ENCODE measurements at regions not wholly inside any gene's neighbourhood (a gene's known extent, or its start where the extent isn't known, plus 50 kb on each side); places are given as distances from the start of the nearest gene placed in this dataset.

- TF ChIP-seq BCL11A (tag by site-specific recombination; IDR thresholded peaks at IDR 0.05; ENCODE audit: low read depth) (no peak), MEIS1 (CRISPR knock-in tag; IDR thresholded peaks at IDR 0.05; ENCODE audit: borderline replicate concordance) (no peak), GLI4 (tag by site-specific recombination; IDR thresholded peaks at IDR 0.05) (no peak), REPIN1 (tag by site-specific recombination; IDR thresholded peaks at IDR 0.05; ENCODE audit: low read depth) (no peak), ZNF274 (IDR thresholded peaks at IDR 0.05; ENCODE audit: low read length) (no peak), ZNF274 (tag by site-specific recombination; IDR thresholded peaks at IDR 0.05; ENCODE audit: borderline replicate concordance) (no peak), ZNF391 (tag by site-specific recombination; IDR thresholded peaks at IDR 0.05; ENCODE audit: borderline replicate concordance, low read depth) (no peak), PRDM6 (tag by site-specific recombination; IDR thresholded peaks at IDR 0.05) (no peak), SALL2 (tag by site-specific recombination; IDR thresholded peaks at IDR 0.05; ENCODE audit: borderline replicate concordance) (no peak), ZNF280D (tag by site-specific recombination; IDR thresholded peaks at IDR 0.05) (no peak), ELK4 (IDR thresholded peaks at IDR 0.05; ENCODE audit: borderline replicate concordance, low read depth, low read length) (no peak), ZBTB21 (tag by site-specific recombination; IDR thresholded peaks at IDR 0.05) (no peak), ZNF791 (tag by site-specific recombination; IDR thresholded peaks at IDR 0.05) (no peak), FEZF1 (tag by site-specific recombination; IDR thresholded peaks at IDR 0.05) (no peak), ZNF558 (tag by site-specific recombination; IDR thresholded peaks at IDR 0.05) (no peak), ZNF747 (tag by site-specific recombination; IDR thresholded peaks at IDR 0.05) (no peak), EGR2 (tag by site-specific recombination; IDR thresholded peaks at IDR 0.05; ENCODE audit: low read depth) (no peak), ZNF701 (tag by site-specific recombination; IDR thresholded peaks at IDR 0.05) (no peak), ZNF530 (tag by site-specific recombination; IDR thresholded peaks at IDR 0.05; ENCODE audit: low read depth) (no peak)
- H3K27ac ChIP-seq (ENCODE audit: extremely low read depth, low read depth, low read length): no peak overlapping the region
- no peaks in the 10 kb centered on the region for H3K9me3 ChIP-seq (ENCODE audit: control insufficient read depth, insufficient read depth, low read depth, low read length)
- no peaks in the 10 kb centered on the region for H3K36me3 ChIP-seq (ENCODE audit: control insufficient read depth in 2 of 2, insufficient read depth in 1 of 2, low read length in 2 of 2)
- ChIA-PET CTCF (interaction anchor here (0.6 to 2.6 kb wide), 40 partner anchors 8 to 1442 kb away, joined by 3 to 20 read pairs (median 4); no protein-coding TSS in a partner anchor), POLR2A (no interaction called here)
- H3K4me3 ChIP-seq (ENCODE audit: low read depth, low read length): no peak overlapping the region
- no peaks in the 10 kb centered on the region for H3K4me1 ChIP-seq (ENCODE audit: control insufficient read depth, insufficient read depth, low read length)
Measured at GRCh38 chr2:198297350-198297749, 493.0 kb downstream of the PLCL1 start.

- Histone ChIP-seq H3K27ac (ENCODE audit: extremely low read depth, low read depth, low read length) (no peak overlapping the region), H3K9me3 (ENCODE audit: control insufficient read depth, insufficient read depth, low read depth, low read length) (no peaks in the 10 kb centered on the region), H3K4me3 (ENCODE audit: low read depth, low read length) (no peak overlapping the region), H3K4me1 (ENCODE audit: control insufficient read depth, insufficient read depth, low read length) (no peaks in the 10 kb centered on the region), H3K36me3 (ENCODE audit: control insufficient read depth in 2 of 2, insufficient read depth in 1 of 2, low read length in 2 of 2) (no peaks in the 10 kb centered on the region)
- ChIA-PET POLR2A (no interaction called here), CTCF (interaction anchor here (0.6 to 2.6 kb wide), 47 partner anchors 8 to 1600 kb away, joined by 3 to 20 read pairs (median 4); no protein-coding TSS in a partner anchor)
- TF ChIP-seq ZNF654 (tag by site-specific recombination; IDR thresholded peaks at IDR 0.05; ENCODE audit: low read depth) (peak; percentile 88), CTCF (tag by site-specific recombination; IDR thresholded peaks at IDR 0.05) (peak; percentile 77), PBX3 (CRISPR knock-in tag; IDR thresholded peaks at IDR 0.05) (no peak)
Measured at GRCh38 chr2:198296665-198297308, 492.4 kb downstream of the PLCL1 start.
